ENCODE measurements at regions not wholly inside any gene's neighbourhood (a gene's known extent, or its start where the extent isn't known, plus 50 kb on each side); places are given as distances from the start of the nearest gene placed in this dataset.
"Not testable (repeated sequence)": the region's sequence is repeated elsewhere in the genome, so short reads cannot be mapped to it uniquely, and the experiment has no call there.

GRCh38 chr3:23135026-23135785 lies 67.9 kb upstream of the UBE2E2 start:
- Histone ChIP-seq H3K27ac (no peak overlapping the region), H3K4me3 (no peak overlapping the region), H3K27me3 (no peaks in the 10 kb centered on the region), H3K9me3 (no peaks in the 10 kb centered on the region), H3K4me1 (peaks cover 0 to under 1% (median 0%) of the 10 kb centered on the region in 4 donors), H3K36me3 (no peaks in the 10 kb centered on the region)
- TF ChIP-seq CTCF (IDR thresholded peaks at IDR 0.05) (no peak), POLR2A (IDR thresholded peaks at IDR 0.05) (no peak), EP300 (IDR thresholded peaks at IDR 0.05) (no peak), POLR2AphosphoS5 (IDR thresholded peaks at IDR 0.05) (no peak)
- no peak for DNase-seq
- 84 to 88% methylated on average over 12 of the region's 12 CpGs for WGBS, 2 donors
- intact Hi-C loops (cut with DNase I), result no loop called here

GRCh38 chr3:23136054-23136453 lies 67.1 kb upstream of the UBE2E2 start:
- intact Hi-C loops (cut with DNase I), result no loop called here
- WGBS, 2 donors, result 89 to 96% methylated on average over 2 of the region's 2 CpGs
- no peak for DNase-seq
- Histone ChIP-seq H3K4me1 (no peaks in the 10 kb centered on the region), H3K36me3 (no peaks in the 10 kb centered on the region), H3K27me3 (no peaks in the 10 kb centered on the region), H3K4me3 (no peak overlapping the region), H3K9me3 (no peaks in the 10 kb centered on the region), H3K27ac (no peak overlapping the region)
- TF ChIP-seq POLR2AphosphoS5 (IDR thresholded peaks at IDR 0.05) (no peak), EP300 (IDR thresholded peaks at IDR 0.05) (no peak), POLR2A (IDR thresholded peaks at IDR 0.05) (no peak), CTCF (IDR thresholded peaks at IDR 0.05) (no peak)

- H3K4me3 ChIP-seq; H3K27me3 ChIP-seq; H3K4me1 ChIP-seq; DNase-seq; H3K36me3 ChIP-seq; H3K27ac ChIP-seq; H3K9me3 ChIP-seq; intact Hi-C loops (cut with DNase I): not testable (repeated sequence)
- WGBS, 2 donors, result 56 to 74% methylated on average over 2 of the region's 2 CpGs
These were observed 59.1 kb upstream of the UBE2E2 start for GRCh38 chr3:23144051-23144450.

DNA sequence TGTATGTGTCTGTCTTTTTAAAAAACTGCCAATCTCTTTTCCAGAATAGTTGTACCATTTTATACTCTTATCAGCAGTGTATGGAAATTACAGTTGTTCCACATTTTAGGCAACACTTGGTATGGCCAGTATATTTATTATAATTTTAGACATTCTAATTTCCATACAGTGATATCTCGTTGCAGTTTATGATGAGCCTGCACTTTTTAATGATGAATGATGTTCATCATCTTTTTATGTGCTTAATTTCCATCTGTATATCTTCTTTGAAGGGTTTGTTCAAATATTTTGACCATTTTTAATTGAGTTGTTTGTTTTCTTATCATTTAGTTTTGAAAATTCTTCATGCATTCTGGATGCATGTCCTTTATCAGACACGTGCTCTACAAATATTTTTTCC lies 57.0 kb upstream of the UBE2E2 start:
- intact Hi-C loops (cut with DNase I), result no loop called here
- H3K4me1 ChIP-seq, result no peaks in the 10 kb centered on the region
- no peak for DNase-seq
- no peaks in the 10 kb centered on the region for H3K36me3 ChIP-seq
- H3K4me3 ChIP-seq, result no peak overlapping the region
- no peaks in the 10 kb centered on the region for H3K27me3 ChIP-seq
- H3K9me3 ChIP-seq, result no peaks in the 10 kb centered on the region
- TF ChIP-seq EP300 (IDR thresholded peaks at IDR 0.05), result no peak
- no peak for TF ChIP-seq CTCF (IDR thresholded peaks at IDR 0.05)
- TF ChIP-seq POLR2AphosphoS5 (IDR thresholded peaks at IDR 0.05), result no peak
- no peak for TF ChIP-seq POLR2A (IDR thresholded peaks at IDR 0.05)
- no peak overlapping the region for H3K27ac ChIP-seq
- 73 to 84% methylated on average over 2 of the region's 2 CpGs for WGBS, 2 donors

GRCh38 chr3:23152989-23153388 lies 50.1 kb upstream of the UBE2E2 start:
- Histone ChIP-seq H3K4me3 (no peak overlapping the region), H3K36me3 (no peaks in the 10 kb centered on the region), H3K27ac (no peak overlapping the region), H3K4me1 (peaks cover 0 to 10% (median 0%) of the 10 kb centered on the region in 4 donors), H3K27me3 (no peaks in the 10 kb centered on the region), H3K9me3 (peaks cover 0 to 6% (median 0%) of the 10 kb centered on the region in 4 donors)
- TF ChIP-seq CTCF (IDR thresholded peaks at IDR 0.05) (no peak), POLR2AphosphoS5 (IDR thresholded peaks at IDR 0.05) (no peak), EP300 (IDR thresholded peaks at IDR 0.05) (no peak), POLR2A (IDR thresholded peaks at IDR 0.05) (no peak)
- no peak for DNase-seq
- intact Hi-C loops (cut with DNase I), result no loop called here
